Activated CD4-positive, alpha-beta memory T cell treated with anti-CD3 and anti-CD28 coated beads for 36 hours (primary cell): ENCODE measurements at regions not wholly inside any gene's neighbourhood (a gene's known extent, or its start where the extent isn't known, plus 50 kb on each side); places are given as distances from the start of the nearest gene placed in this dataset.
"Not testable (repeated sequence)": the region's sequence is repeated elsewhere in the genome, so short reads cannot be mapped to it uniquely, and the experiment has no call there.

Source experiments
- CTCF ChIA-PET: fragments of 350-600 bp; sonication (Branson Sonifier 250); formaldehyde crosslinking; loops from one replicate; lab custom pipeline; 2021; ENCODE audit warnings: antibody characterized with exemption, inconsistent platforms; lab: Charles Lee
- POLR2A ChIA-PET: fragments of 350-600 bp; sonication (Branson Sonifier 250); formaldehyde crosslinking; loops from one replicate; lab custom pipeline; 2021; ENCODE audit warnings: antibody characterized with exemption; lab: Charles Lee
- DNase-seq: peaks from one replicate; pipeline ENCODE4 v3.0.0-alpha.2; 2020
- H3K27ac Mint-ChIP-seq: one replicate; pipeline ENCODE4 v1.8.0; 2021; ENCODE audit warnings: mixed read lengths
- H3K27me3 Mint-ChIP-seq: one replicate; pipeline ENCODE4 v1.8.0; 2021; ENCODE audit warnings: mixed read lengths
- H3K36me3 Mint-ChIP-seq: one replicate; pipeline ENCODE4 v1.8.0; 2021; ENCODE audit warnings: mixed read lengths
- H3K4me1 Mint-ChIP-seq: one replicate; pipeline ENCODE4 v1.8.0; 2021; ENCODE audit warnings: low read depth, mixed read lengths
- H3K4me3 Mint-ChIP-seq: one replicate; pipeline ENCODE4 v1.8.0; 2021; ENCODE audit warnings: mild to moderate bottlenecking, mixed read lengths
- H3K9me3 Mint-ChIP-seq: one replicate; pipeline ENCODE4 v1.8.0; 2021; ENCODE audit warnings: mixed read lengths
- intact Hi-C: fragments of 100-400 bp; cut with micrococcal nuclease; formaldehyde crosslinking; loops from one replicate; pipeline ENCODE4 v1.15.1; 2023

GRCh38 chr17:63040816-63041215, 74.8 kb downstream of the TANC2 start:
- CTCF ChIA-PET, result no interaction called here
- H3K9me3 Mint-ChIP-seq, result no peaks in the 10 kb centered on the region
- intact Hi-C loops, result loop anchor here (5.0 kb wide), 1 partner anchor 389 kb away; no protein-coding TSS in a partner anchor
- H3K27ac Mint-ChIP-seq, result no peak overlapping the region
- POLR2A ChIA-PET, result no interaction called here
- H3K4me3 Mint-ChIP-seq, result no peak overlapping the region
- peaks cover 10% of the 10 kb centered on the region for H3K4me1 Mint-ChIP-seq
- DNase-seq, result no peak
- H3K27me3 Mint-ChIP-seq, result no peaks in the 10 kb centered on the region
- no peaks in the 10 kb centered on the region for H3K36me3 Mint-ChIP-seq

- intact Hi-C loops, result loop anchor here (5.0 kb wide), 1 partner anchor 389 kb away; no protein-coding TSS in a partner anchor
- H3K36me3 Mint-ChIP-seq, result no peaks in the 10 kb centered on the region
- no peaks in the 10 kb centered on the region for H3K27me3 Mint-ChIP-seq
- H3K27ac Mint-ChIP-seq, result no peak overlapping the region
- no peak for DNase-seq
- H3K4me1 Mint-ChIP-seq, result peaks cover 9% of the 10 kb centered on the region
- POLR2A ChIA-PET, result no interaction called here
- H3K9me3 Mint-ChIP-seq, result no peaks in the 10 kb centered on the region
- CTCF ChIA-PET, result no interaction called here
- H3K4me3 Mint-ChIP-seq, result no peak overlapping the region
These were observed 75.2 kb downstream of the TANC2 start for GRCh38 chr17:63041251-63041650.

GRCh38 chr17:63041722-63042121, 75.7 kb downstream of the TANC2 start:
- POLR2A ChIA-PET, result no interaction called here
- no peaks in the 10 kb centered on the region for H3K27me3 Mint-ChIP-seq
- H3K4me1 Mint-ChIP-seq, result peaks cover 9% of the 10 kb centered on the region
- H3K4me3 Mint-ChIP-seq, result no peak overlapping the region
- no peaks in the 10 kb centered on the region for H3K36me3 Mint-ChIP-seq
- intact Hi-C loops, result loop anchor here (5.0 kb wide), 1 partner anchor 389 kb away; no protein-coding TSS in a partner anchor
- no peak for DNase-seq
- H3K27ac Mint-ChIP-seq, result no peak overlapping the region
- no peaks in the 10 kb centered on the region for H3K9me3 Mint-ChIP-seq
- CTCF ChIA-PET, result no interaction called here

GRCh38 chr17:63042256-63042812, 76.3 kb downstream of the TANC2 start:
- H3K4me3 Mint-ChIP-seq, result no peak overlapping the region
- POLR2A ChIA-PET, result no interaction called here
- H3K27ac Mint-ChIP-seq, result no peak overlapping the region
- DNase-seq, result no peak
- H3K36me3 Mint-ChIP-seq, result no peaks in the 10 kb centered on the region
- H3K27me3 Mint-ChIP-seq, result no peaks in the 10 kb centered on the region
- intact Hi-C loops, result loop anchor here (5.0 kb wide), 1 partner anchor 390 kb away; no protein-coding TSS in a partner anchor
- H3K9me3 Mint-ChIP-seq, result no peaks in the 10 kb centered on the region
- CTCF ChIA-PET, result no interaction called here
- H3K4me1 Mint-ChIP-seq, result peaks cover 9% of the 10 kb centered on the region

- H3K9me3 Mint-ChIP-seq, H3K36me3 Mint-ChIP-seq, H3K27me3 Mint-ChIP-seq, H3K27ac Mint-ChIP-seq, CTCF ChIA-PET, H3K4me3 Mint-ChIP-seq, H3K4me1 Mint-ChIP-seq, intact Hi-C loops, DNase-seq: not testable (repeated sequence)
- POLR2A ChIA-PET, result interaction anchor here (0.8 kb wide), 1 partner anchor 678 kb away, joined by 3 read pairs; no protein-coding TSS in a partner anchor
These were observed 91.5 kb downstream of the TANC2 start for GRCh38 chr17:63057560-63057959.

- Mint-ChIP-seq H3K27me3 (no peaks in the 10 kb centered on the region), H3K36me3 (no peaks in the 10 kb centered on the region), H3K27ac (no peak overlapping the region), H3K4me1 (peaks cover 7% of the 10 kb centered on the region), H3K4me3 (no peak overlapping the region), H3K9me3 (no peaks in the 10 kb centered on the region)
- ChIA-PET POLR2A (no interaction called here), CTCF (no interaction called here)
- no peak for DNase-seq
- intact Hi-C loops, result no loop called here
These were observed 100.3 kb downstream of the TANC2 start for GRCh38 chr17:63066158-63066813.

GRCh38 chr17:63069245-63069644, 103.2 kb downstream of the TANC2 start:
- Mint-ChIP-seq H3K36me3 (no peaks in the 10 kb centered on the region), H3K4me1 (peaks cover 9% of the 10 kb centered on the region), H3K27me3 (no peaks in the 10 kb centered on the region), H3K9me3 (no peaks in the 10 kb centered on the region), H3K4me3 (no peak overlapping the region), H3K27ac (no peak overlapping the region)
- intact Hi-C loops, result no loop called here
- CTCF ChIA-PET, result interaction anchor here (1.0 kb wide), 1 partner anchor 338 kb away, joined by 4 read pairs; no protein-coding TSS in a partner anchor
- DNase-seq, result no peak
- POLR2A ChIA-PET, result no interaction called here

GRCh38 chr17:63070031-63070430, 104.0 kb downstream of the TANC2 start:
- Mint-ChIP-seq H3K4me3 (no peak overlapping the region), H3K9me3 (no peaks in the 10 kb centered on the region), H3K36me3 (no peaks in the 10 kb centered on the region), H3K27me3 (no peaks in the 10 kb centered on the region), H3K4me1 (peaks cover 9% of the 10 kb centered on the region), H3K27ac (no peak overlapping the region)
- POLR2A ChIA-PET, result no interaction called here
- CTCF ChIA-PET, result no interaction called here
- no peak for DNase-seq
- intact Hi-C loops, result no loop called here

- peaks cover 7% of the 10 kb centered on the region for H3K4me1 Mint-ChIP-seq
- no peaks in the 10 kb centered on the region for H3K27me3 Mint-ChIP-seq
- DNase-seq, result no peak
- ChIA-PET CTCF (no interaction called here), POLR2A (no interaction called here)
- H3K36me3 Mint-ChIP-seq, result no peaks in the 10 kb centered on the region
- no peaks in the 10 kb centered on the region for H3K9me3 Mint-ChIP-seq
- intact Hi-C loops, result no loop called here
- H3K4me3 Mint-ChIP-seq, result no peak overlapping the region
- no peak overlapping the region for H3K27ac Mint-ChIP-seq
These were observed 105.8 kb downstream of the TANC2 start for GRCh38 chr17:63071797-63072196.

GRCh38 chr17:63075969-63076368, 109.9 kb downstream of the TANC2 start:
- Mint-ChIP-seq H3K27me3 (no peaks in the 10 kb centered on the region), H3K4me1 (peaks cover 4% of the 10 kb centered on the region), H3K9me3 (no peaks in the 10 kb centered on the region), H3K36me3 (no peaks in the 10 kb centered on the region), H3K4me3 (no peak overlapping the region), H3K27ac (no peak overlapping the region)
- DNase-seq, result no peak
- ChIA-PET POLR2A (no interaction called here), CTCF (no interaction called here)
- intact Hi-C loops, result no loop called here

- Mint-ChIP-seq H3K4me3 (no peak overlapping the region), H3K36me3 (no peaks in the 10 kb centered on the region), H3K27ac (no peak overlapping the region), H3K27me3 (no peaks in the 10 kb centered on the region), H3K4me1 (peaks cover 2% of the 10 kb centered on the region), H3K9me3 (no peaks in the 10 kb centered on the region)
- DNase-seq, result no peak
- intact Hi-C loops, result no loop called here
- ChIA-PET POLR2A (no interaction called here), CTCF (interaction anchor here (1.2 kb wide), 1 partner anchor 328 kb away, joined by 6 read pairs; no protein-coding TSS in a partner anchor)
These were observed 112.7 kb downstream of the TANC2 start for GRCh38 chr17:63078707-63079106.

- Mint-ChIP-seq H3K9me3 (no peaks in the 10 kb centered on the region), H3K36me3 (no peaks in the 10 kb centered on the region), H3K27me3 (no peaks in the 10 kb centered on the region), H3K4me1 (no peaks in the 10 kb centered on the region), H3K4me3 (no peak overlapping the region), H3K27ac (no peak overlapping the region)
- POLR2A ChIA-PET, result no interaction called here
- DNase-seq, result no peak
- intact Hi-C loops, result loop anchor here (1.0 kb wide), 1 partner anchor 324 kb away; no protein-coding TSS in a partner anchor
- CTCF ChIA-PET, result interaction anchor here (0.7 to 4.5 kb wide), 3 partner anchors 8 to 324 kb away, joined by 3 to 45 read pairs (median 3); no protein-coding TSS in a partner anchor
These were observed 116.3 kb downstream of the TANC2 start for GRCh38 chr17:63082273-63082861.
